ENCODE measurements at regions not wholly inside any gene's neighbourhood (a gene's known extent, or its start where the extent isn't known, plus 50 kb on each side); places are given as distances from the start of the nearest gene placed in this dataset.

DNA sequence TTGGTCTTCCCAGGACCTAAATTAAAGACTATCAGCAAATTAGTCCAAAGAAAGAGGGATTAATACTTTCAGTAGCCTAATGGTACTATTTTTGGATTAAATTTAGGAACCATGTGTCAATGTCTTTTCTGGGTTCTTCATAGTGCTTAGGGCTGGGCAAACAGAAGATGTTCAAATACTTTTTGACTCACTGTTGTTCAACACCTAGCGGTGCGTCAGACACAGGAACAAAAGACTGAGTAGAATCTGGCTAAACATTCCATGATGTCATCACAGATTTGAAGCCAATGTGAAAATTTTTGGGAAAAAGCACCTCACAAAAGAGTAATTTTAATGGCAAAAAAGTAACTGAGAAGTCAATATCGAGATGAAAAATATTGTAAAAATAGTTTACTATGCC, 544.4 kb downstream of the EFNA5 start:
- Histone ChIP-seq H3K36me3 (ENCODE audit: control insufficient read depth in 1 of 2, insufficient read depth in 2 of 2, low read length in 2 of 2) (no peaks in the 10 kb centered on the region), H3K9me3 (ENCODE audit: control insufficient read depth in 1 of 2, insufficient read depth in 1 of 2, low read depth in 1 of 2, low read length in 2 of 2) (no peaks in the 10 kb centered on the region), H3K4me3 (replicated peaks in 1 of 2; ENCODE audit: low read depth in 1 of 2, low read length in 2 of 2) (no peak overlapping the region), H3K27me3 (ENCODE audit: insufficient read depth, low read length) (no peaks in the 10 kb centered on the region), H3K9ac (ENCODE audit: low read length) (no peak overlapping the region), H3K9me2 (ENCODE audit: insufficient read depth) (no peaks in the 10 kb centered on the region), H4K20me1 (ENCODE audit: insufficient read depth) (no peaks in the 10 kb centered on the region), H3K79me2 (ENCODE audit: insufficient read depth, low read length) (no peaks in the 10 kb centered on the region), H3K4me1 (ENCODE audit: control insufficient read depth in 1 of 2, insufficient read depth in 2 of 2, low read length in 2 of 2) (no peaks in the 10 kb centered on the region), H3K4me2 (ENCODE audit: low read length) (no peak overlapping the region), H3K27ac (ENCODE audit: low read depth, low read length) (no peak overlapping the region), H2AFZ (ENCODE audit: low read depth, low read length, poor library complexity, severe bottlenecking) (no peak overlapping the region)
- RAD21 ChIA-PET (ENCODE audit: low non-redundant PET in 1 of 2, low total read pairs in 2 of 2, uncharacterized antibody in 2 of 2, unreplicated experiment in 2 of 2), result no interaction called here
- TF ChIP-seq, protein P1, sequence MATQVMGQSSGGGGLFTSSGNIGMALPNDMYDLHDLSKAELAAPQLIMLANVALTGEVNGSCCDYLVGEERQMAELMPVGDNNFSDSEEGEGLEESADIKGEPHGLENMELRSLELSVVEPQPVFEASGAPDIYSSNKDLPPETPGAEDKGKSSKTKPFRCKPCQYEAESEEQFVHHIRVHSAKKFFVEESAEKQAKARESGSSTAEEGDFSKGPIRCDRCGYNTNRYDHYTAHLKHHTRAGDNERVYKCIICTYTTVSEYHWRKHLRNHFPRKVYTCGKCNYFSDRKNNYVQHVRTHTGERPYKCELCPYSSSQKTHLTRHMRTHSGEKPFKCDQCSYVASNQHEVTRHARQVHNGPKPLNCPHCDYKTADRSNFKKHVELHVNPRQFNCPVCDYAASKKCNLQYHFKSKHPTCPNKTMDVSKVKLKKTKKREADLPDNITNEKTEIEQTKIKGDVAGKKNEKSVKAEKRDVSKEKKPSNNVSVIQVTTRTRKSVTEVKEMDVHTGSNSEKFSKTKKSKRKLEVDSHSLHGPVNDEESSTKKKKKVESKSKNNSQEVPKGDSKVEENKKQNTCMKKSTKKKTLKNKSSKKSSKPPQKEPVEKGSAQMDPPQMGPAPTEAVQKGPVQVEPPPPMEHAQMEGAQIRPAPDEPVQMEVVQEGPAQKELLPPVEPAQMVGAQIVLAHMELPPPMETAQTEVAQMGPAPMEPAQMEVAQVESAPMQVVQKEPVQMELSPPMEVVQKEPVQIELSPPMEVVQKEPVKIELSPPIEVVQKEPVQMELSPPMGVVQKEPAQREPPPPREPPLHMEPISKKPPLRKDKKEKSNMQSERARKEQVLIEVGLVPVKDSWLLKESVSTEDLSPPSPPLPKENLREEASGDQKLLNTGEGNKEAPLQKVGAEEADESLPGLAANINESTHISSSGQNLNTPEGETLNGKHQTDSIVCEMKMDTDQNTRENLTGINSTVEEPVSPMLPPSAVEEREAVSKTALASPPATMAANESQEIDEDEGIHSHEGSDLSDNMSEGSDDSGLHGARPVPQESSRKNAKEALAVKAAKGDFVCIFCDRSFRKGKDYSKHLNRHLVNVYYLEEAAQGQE (IDR thresholded peaks at IDR 0.05; ENCODE audit: low read depth), result no peak
- TF ChIP-seq SP1 (IDR thresholded peaks at IDR 0.05; ENCODE audit: low read depth) (no peak), EZH2 (IDR thresholded peaks at IDR 0.05) (no peak)
- TF ChIP-seq, protein P2, sequence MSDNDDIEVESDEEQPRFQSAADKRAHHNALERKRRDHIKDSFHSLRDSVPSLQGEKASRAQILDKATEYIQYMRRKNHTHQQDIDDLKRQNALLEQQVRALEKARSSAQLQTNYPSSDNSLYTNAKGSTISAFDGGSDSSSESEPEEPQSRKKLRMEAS (IDR thresholded peaks at IDR 0.05), result no peak
- TF ChIP-seq, protein P3, sequence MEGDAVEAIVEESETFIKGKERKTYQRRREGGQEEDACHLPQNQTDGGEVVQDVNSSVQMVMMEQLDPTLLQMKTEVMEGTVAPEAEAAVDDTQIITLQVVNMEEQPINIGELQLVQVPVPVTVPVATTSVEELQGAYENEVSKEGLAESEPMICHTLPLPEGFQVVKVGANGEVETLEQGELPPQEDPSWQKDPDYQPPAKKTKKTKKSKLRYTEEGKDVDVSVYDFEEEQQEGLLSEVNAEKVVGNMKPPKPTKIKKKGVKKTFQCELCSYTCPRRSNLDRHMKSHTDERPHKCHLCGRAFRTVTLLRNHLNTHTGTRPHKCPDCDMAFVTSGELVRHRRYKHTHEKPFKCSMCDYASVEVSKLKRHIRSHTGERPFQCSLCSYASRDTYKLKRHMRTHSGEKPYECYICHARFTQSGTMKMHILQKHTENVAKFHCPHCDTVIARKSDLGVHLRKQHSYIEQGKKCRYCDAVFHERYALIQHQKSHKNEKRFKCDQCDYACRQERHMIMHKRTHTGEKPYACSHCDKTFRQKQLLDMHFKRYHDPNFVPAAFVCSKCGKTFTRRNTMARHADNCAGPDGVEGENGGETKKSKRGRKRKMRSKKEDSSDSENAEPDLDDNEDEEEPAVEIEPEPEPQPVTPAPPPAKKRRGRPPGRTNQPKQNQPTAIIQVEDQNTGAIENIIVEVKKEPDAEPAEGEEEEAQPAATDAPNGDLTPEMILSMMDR (IDR thresholded peaks at IDR 0.05 in 2 of 3, conservative IDR thresholded peaks at IDR 0.05 in 1 of 3; ENCODE audit: borderline replicate concordance in 1 of 3, insufficient read depth in 1 of 3, low read depth in 2 of 3, low read length in 2 of 3), result no peak
- TF ChIP-seq, protein P4, sequence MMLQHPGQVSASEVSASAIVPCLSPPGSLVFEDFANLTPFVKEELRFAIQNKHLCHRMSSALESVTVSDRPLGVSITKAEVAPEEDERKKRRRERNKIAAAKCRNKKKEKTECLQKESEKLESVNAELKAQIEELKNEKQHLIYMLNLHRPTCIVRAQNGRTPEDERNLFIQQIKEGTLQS (IDR thresholded peaks at IDR 0.05), result no peak
- ATAC-seq (no peak), DNase-seq (ENCODE audit: low read depth, low spot score) (no peak)
- POLR2A ChIA-PET, result no interaction called here
- intact Hi-C loops (cut with micrococcal nuclease), result no loop called here
- BruUV-seq (replicated peaks), result no TSS peak
- CTCF ChIA-PET, result no interaction called here

Measured in HCT116 (cell line).